DND-41 (cell line): ENCODE measurements at regions not wholly inside any gene's neighbourhood (a gene's known extent, or its start where the extent isn't known, plus 50 kb on each side); places are given as distances from the start of the nearest gene placed in this dataset.

ENCODE experiments used
- CTCF ChIP-seq: IDR thresholded peaks from 2 replicates; pipeline ENCODE4 v1.5.1; 2012; ENCODE audit warnings: borderline replicate concordance, low read length, moderate library complexity, mild to moderate bottlenecking; ENCODE audit not compliant: poor library complexity, severe bottlenecking; ENCODE audit errors: extremely low read depth
- EZH2 ChIP-seq: IDR thresholded peaks from 3 replicates; pipeline ENCODE4 v1.6.1; 2012; ENCODE audit warnings: borderline replicate concordance, low read depth, mild to moderate bottlenecking, moderate library complexity, low read length, inconsistent platforms; ENCODE audit not compliant: severe bottlenecking

GRCh38 chr5:122533825-122534224 is 221.8 kb downstream of the SNCAIP start:
- TF ChIP-seq EZH2 (no peak), CTCF (no peak)
